ENCODE measurements at regions not wholly inside any gene's neighbourhood (a gene's known extent, or its start where the extent isn't known, plus 50 kb on each side); places are given as distances from the start of the nearest gene placed in this dataset.
A peak's percentile ranks its signal among the peaks of the same experiment; 100 is the strongest.

DNA sequence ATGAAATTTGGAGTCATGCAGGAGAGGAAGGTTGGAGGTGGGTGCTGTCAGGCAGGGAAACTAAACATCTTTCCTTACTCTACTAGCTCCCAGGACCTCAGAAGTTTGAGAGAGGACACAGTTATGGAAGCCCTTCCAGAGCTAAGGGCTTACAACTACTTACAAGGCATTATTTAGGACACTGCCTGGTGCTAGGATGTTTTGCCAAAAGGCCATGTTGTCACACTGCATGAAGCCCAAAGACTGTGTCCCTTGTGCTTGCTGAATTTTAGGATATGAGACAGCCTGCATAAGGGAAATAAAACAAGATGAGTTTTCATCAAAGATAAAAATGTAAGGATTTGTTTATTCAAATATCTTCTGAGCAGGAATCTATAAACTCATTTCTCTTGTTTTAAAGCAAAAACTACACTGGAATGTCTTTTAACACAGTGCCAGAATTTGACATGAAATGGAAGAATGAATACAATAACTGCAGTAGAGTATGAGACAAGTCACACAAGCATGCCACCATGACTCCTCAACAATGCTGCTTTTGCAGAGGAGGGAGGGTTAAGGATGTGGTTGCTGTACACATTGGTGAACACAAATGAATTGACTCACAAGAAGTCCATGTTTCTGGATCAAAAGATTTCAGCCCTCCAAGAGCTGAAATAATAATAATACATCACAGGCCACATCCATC, 258.4 kb downstream of the SPRY2 start:
- H3K9ac ChIP-seq (ENCODE audit: control insufficient read depth, extremely low read depth, insufficient read depth, low read length): no peak overlapping the region
- no peaks in the 10 kb centered on the region for H3K79me2 ChIP-seq (ENCODE audit: control insufficient read depth, insufficient read depth, low read length)
- H3K4me1 ChIP-seq (ENCODE audit: control insufficient read depth, extremely low read depth, insufficient read depth, low read length): peaks cover 38% of the 10 kb centered on the region

DNA sequence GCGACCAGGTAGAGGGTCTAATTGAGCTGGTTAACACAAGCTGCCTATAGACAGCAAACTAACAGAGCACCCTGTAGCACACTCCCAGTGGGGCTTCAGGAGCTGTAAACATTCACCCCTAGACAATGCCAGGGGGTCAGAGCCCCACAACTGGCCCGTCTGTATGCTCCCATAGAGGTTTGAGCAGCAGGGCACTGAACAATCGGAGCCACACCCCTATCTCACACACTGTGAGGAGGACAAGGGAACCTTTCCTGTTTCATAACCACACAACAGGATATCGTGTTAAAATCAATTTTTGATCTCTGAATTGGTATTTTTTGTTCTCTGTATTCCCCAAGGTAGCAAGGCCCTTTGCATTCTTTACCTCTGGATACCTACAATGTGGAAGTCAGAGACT, 266.1 kb downstream of the SPRY2 start:
- no peak overlapping the region for H3K27ac ChIP-seq (ENCODE audit: control insufficient read depth, insufficient read depth, low read length)
- no peaks in the 10 kb centered on the region for H3K9me1 ChIP-seq (ENCODE audit: control insufficient read depth, extremely low read depth, insufficient read depth, low read length)
- no peak overlapping the region for H3K4me2 ChIP-seq (ENCODE audit: control insufficient read depth, extremely low read depth, insufficient read depth, low read depth, low read length)
- no peaks in the 10 kb centered on the region for H3K79me2 ChIP-seq (ENCODE audit: control insufficient read depth, insufficient read depth, low read length)
- TF ChIP-seq, protein P1, sequence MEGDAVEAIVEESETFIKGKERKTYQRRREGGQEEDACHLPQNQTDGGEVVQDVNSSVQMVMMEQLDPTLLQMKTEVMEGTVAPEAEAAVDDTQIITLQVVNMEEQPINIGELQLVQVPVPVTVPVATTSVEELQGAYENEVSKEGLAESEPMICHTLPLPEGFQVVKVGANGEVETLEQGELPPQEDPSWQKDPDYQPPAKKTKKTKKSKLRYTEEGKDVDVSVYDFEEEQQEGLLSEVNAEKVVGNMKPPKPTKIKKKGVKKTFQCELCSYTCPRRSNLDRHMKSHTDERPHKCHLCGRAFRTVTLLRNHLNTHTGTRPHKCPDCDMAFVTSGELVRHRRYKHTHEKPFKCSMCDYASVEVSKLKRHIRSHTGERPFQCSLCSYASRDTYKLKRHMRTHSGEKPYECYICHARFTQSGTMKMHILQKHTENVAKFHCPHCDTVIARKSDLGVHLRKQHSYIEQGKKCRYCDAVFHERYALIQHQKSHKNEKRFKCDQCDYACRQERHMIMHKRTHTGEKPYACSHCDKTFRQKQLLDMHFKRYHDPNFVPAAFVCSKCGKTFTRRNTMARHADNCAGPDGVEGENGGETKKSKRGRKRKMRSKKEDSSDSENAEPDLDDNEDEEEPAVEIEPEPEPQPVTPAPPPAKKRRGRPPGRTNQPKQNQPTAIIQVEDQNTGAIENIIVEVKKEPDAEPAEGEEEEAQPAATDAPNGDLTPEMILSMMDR (optimal IDR thresholded peaks at IDR 0.05 in 1 of 3, IDR thresholded peaks at IDR 0.05 in 1 of 3, conservative IDR thresholded peaks at IDR 0.05 in 1 of 3; ENCODE audit: extremely low read depth in 1 of 3, insufficient read depth in 2 of 3, low read length in 3 of 3): no peak
- TF ChIP-seq EZH2 (IDR thresholded peaks at IDR 0.05; ENCODE audit: low read length): no peak
- DNase-seq (ENCODE audit: low read depth, low spot score) (no peak), FAIRE-seq (no peak)
- no peak overlapping the region for H3K4me3 ChIP-seq (ENCODE audit: control insufficient read depth in 2 of 3, extremely low read depth in 1 of 3, insufficient read depth in 2 of 3, low read depth in 1 of 3, low read length in 3 of 3)
- no peak overlapping the region for H2AFZ ChIP-seq (ENCODE audit: control insufficient read depth, low read length)
- no peaks in the 10 kb centered on the region for H3K36me3 ChIP-seq (ENCODE audit: control insufficient read depth in 2 of 2, extremely low read depth in 1 of 2, insufficient read depth in 2 of 2, low read length in 2 of 2)
- dilution Hi-C loops (cut with MboI; ENCODE audit: extremely low pct_ligation_motif_present, low sequenced_read_pairs): no loop called here
- no peaks in the 10 kb centered on the region for H3K4me1 ChIP-seq (ENCODE audit: control insufficient read depth, extremely low read depth, insufficient read depth, low read length)
- no peak overlapping the region for H3K9ac ChIP-seq (ENCODE audit: control insufficient read depth, extremely low read depth, insufficient read depth, low read length)
- H3K27me3 ChIP-seq (ENCODE audit: control insufficient read depth, extremely low read depth, insufficient read depth, low read length): no peaks in the 10 kb centered on the region
- H3K9me3 ChIP-seq (ENCODE audit: control insufficient read depth, low read depth, low read length): no peaks in the 10 kb centered on the region
- H4K20me1 ChIP-seq (ENCODE audit: control insufficient read depth, extremely low read depth, insufficient read depth, low read length): no peaks in the 10 kb centered on the region

More for the DNA sequence above, 258.4 kb downstream of the SPRY2 start:
- no peaks in the 10 kb centered on the region for H3K36me3 ChIP-seq (ENCODE audit: control insufficient read depth in 2 of 2, extremely low read depth in 1 of 2, insufficient read depth in 2 of 2, low read length in 2 of 2)
- H3K9me3 ChIP-seq (ENCODE audit: control insufficient read depth, low read depth, low read length): no peaks in the 10 kb centered on the region
- no peak overlapping the region for H3K27ac ChIP-seq (ENCODE audit: control insufficient read depth, insufficient read depth, low read length)
- no peak overlapping the region for H2AFZ ChIP-seq (ENCODE audit: control insufficient read depth, low read length)
- dilution Hi-C loops (cut with MboI; ENCODE audit: extremely low pct_ligation_motif_present, low sequenced_read_pairs): no loop called here
- no peaks in the 10 kb centered on the region for H4K20me1 ChIP-seq (ENCODE audit: control insufficient read depth, extremely low read depth, insufficient read depth, low read length)
- no peak for DNase-seq (ENCODE audit: low read depth, low spot score)
- peak; percentile 71 for FAIRE-seq
- no peaks in the 10 kb centered on the region for H3K9me1 ChIP-seq (ENCODE audit: control insufficient read depth, extremely low read depth, insufficient read depth, low read length)
- no peak overlapping the region for H3K4me2 ChIP-seq (ENCODE audit: control insufficient read depth, extremely low read depth, insufficient read depth, low read depth, low read length)
- no peak for TF ChIP-seq EZH2 (IDR thresholded peaks at IDR 0.05; ENCODE audit: low read length)
- TF ChIP-seq, protein P1 (optimal IDR thresholded peaks at IDR 0.05 in 1 of 3, IDR thresholded peaks at IDR 0.05 in 1 of 3, conservative IDR thresholded peaks at IDR 0.05 in 1 of 3; ENCODE audit: extremely low read depth in 1 of 3, insufficient read depth in 2 of 3, low read length in 3 of 3): no peak
- H3K27me3 ChIP-seq (ENCODE audit: control insufficient read depth, extremely low read depth, insufficient read depth, low read length): no peaks in the 10 kb centered on the region
- no peak overlapping the region for H3K4me3 ChIP-seq (ENCODE audit: control insufficient read depth in 2 of 3, extremely low read depth in 1 of 3, insufficient read depth in 2 of 3, low read depth in 1 of 3, low read length in 3 of 3)

All from keratinocyte (primary cell).